ENCODE measurements at regions not wholly inside any gene's neighbourhood (a gene's known extent, or its start where the extent isn't known, plus 50 kb on each side); places are given as distances from the start of the nearest gene placed in this dataset.

DNA sequence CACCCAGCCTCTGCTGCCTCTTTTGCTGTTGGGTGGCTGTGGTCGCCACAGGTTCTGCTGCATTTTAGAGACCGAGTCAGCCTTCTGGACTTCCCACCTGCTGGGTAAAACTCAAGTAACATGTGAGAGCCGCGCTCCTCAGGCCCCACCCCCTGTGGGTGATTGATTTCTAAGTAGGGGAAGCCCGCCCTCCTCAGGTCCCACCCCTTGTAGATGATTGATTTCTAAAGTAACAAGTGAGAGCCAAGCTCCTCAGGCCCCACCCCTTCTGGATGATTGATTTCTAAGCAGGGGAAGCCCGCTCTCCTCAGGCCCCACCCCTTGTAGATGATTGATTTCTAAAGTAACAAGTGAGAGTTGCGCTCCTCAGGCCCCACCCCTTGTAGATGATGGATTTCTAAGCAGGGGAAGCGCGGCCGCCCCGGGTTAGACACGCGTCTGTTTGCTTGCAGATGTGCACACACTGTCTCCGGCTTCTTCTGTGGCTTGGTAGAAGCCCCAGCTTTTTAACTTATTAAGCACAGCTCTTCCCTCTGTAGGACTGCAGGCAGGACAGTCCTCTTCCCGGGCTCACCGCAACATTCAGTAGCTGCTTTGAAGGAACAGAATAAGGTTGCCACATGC, 83.4 kb downstream of the FAM43A start:
- DNase-seq (ENCODE audit: low spot score), result peak; percentile 98

DNA sequence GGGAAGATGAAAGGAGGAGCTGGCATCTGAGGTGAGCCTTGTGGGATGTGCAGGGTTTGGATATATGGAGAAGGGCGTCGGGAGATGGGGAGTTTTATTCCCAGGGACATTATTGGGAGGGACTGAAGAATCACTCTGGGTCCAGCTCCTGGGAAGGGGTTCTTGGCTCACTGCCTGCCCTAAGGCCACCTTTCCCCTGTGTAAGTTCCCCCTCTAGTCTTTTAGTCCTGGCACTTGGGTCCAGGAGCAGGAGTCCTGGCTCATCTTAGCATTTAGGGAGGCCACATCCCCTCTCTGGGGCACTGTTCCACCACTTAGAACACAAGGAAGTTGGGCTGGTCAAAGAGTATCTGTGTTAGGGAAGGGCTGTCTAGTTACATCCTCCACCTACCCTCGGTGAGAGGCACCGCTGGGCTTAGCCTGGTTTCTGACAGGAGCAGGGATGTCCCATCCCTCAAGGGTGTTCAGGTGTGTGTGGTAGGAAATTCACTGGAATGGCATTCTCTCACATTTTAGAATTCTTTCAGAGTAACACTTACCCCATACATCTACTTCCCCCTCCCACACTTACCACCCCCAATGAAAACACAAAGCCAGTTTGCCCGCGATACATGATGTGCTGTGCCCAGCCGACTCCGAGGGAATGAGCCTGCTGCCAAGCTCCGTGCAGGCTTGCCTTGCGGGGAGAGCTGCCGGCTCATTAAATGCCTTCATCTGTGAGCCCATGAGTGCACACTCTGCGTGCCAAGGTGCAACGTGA, 86.7 kb downstream of the FAM43A start:
- no peak for DNase-seq (ENCODE audit: low spot score)

- DNase-seq (ENCODE audit: low spot score), result peak; percentile 57
Observed at GRCh38 chr3:194773216-194773615, 87.5 kb downstream of the FAM43A start.

- no peak for DNase-seq (ENCODE audit: low spot score)
Observed at GRCh38 chr3:194773771-194774455, 88.2 kb downstream of the FAM43A start.

- no peak for DNase-seq (ENCODE audit: low spot score)
Observed at GRCh38 chr3:194775266-194775665, 89.6 kb downstream of the FAM43A start.

DNA sequence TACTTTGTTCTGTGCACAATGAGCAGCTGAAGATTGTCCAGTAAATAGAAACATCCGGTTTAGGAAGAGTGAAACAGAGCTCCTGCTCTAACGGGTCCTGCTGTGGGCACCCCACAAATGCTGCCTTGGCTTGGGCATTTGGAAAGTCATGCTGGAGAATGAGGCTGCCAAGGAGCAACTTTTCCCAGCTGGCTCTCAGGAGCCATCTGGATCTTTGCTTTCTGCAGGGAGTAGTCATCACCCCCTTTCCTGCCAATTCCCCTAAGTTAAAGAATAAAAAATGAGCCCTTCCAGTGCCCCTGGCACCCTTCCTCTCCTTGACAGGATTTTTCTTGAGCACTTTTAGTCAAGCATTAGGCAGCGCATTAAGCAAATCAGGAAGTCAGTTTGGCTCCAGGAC, 90.0 kb downstream of the FAM43A start:
- DNase-seq (ENCODE audit: low spot score), result no peak

GRCh38 chr3:194777729-194778128, 92.0 kb downstream of the FAM43A start:
- DNase-seq (ENCODE audit: low spot score), result no peak

- peak; percentile 71 for DNase-seq (ENCODE audit: low spot score)
Observed at GRCh38 chr3:194779729-194780224, 94.1 kb downstream of the FAM43A start.

DNA sequence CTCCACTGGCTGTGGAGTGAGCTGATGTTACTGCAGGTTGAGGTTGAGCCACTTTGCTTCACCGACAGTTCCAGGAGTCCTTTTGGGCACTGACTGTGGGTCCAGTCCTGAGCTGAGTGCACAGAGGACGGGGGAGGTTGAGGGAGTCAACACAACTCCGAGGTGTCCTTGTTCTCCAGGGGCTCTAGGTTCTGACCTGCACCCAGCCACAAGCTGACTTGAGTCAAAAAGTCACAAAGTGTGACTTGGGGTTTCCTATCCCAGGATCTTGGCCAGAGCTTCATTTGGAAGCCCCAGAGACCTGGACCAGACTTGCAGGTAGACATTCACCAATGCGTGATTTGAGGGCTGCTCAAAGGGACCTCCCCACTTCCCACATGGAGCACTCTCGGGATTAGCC, 95.0 kb downstream of the FAM43A start:
- no peak for DNase-seq (ENCODE audit: low spot score)

- DNase-seq (ENCODE audit: low spot score), result no peak
Observed at GRCh38 chr3:194781617-194782016, 95.9 kb downstream of the FAM43A start.

DNA sequence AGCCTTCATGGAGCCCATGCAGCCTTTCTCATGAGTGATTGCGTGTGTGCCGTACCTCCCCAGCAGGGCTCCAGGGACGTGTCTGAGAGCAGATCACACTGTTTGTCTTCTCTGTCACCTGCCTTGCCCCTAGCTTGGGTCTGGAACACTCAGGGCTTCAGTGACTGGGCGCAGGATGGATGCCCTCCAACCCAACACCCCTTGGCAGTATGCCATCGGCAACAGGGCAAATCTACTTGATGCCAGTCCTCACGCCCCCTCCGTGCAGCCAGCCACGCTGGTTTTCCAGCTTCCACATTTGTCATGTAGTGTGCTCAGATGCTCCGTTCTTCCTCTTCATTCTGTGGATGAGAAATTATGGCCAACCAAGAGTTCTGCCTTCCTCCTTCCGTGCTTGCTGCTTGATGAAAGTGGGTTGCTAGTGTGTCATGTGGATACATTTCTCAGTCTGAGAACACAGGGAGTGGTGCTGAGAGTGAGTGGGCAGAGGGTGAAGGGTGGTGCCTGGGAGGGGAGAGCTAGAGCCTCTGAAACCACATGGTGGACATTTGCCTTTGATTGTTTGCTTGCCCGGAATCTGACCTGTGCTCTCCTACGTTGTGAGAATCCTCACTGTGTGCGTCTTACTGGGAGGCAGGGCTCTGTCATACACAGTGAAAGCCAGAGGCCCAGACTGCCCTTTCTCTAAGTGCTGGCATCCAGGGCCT, 97.2 kb downstream of the FAM43A start:
- DNase-seq (ENCODE audit: low spot score), result peak; percentile 82

GRCh38 chr3:194784361-194784760, 98.7 kb downstream of the FAM43A start:
- no peak for DNase-seq (ENCODE audit: low spot score)

- DNase-seq (ENCODE audit: low spot score), result no peak
Observed at GRCh38 chr3:194785315-194785714, 99.6 kb downstream of the FAM43A start.

DNA sequence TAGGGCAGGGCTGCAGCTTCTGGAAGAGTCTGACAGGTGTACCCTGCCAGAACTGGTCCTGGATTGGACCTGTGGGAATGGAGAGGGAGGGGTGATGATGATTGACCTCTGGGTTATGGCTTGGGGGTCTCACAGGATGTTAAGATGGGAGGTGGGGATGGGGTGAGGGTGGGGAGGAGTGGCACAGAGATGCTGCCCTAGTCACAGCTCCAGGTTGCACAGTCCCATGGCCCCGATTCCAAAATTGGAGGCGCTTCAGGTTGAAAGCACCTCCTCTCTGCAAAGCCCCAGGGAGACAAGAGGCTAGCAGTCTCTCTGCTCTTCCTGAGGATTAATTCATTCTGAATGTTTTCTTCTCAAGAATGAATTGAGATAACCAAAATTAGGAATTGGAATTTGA, 101.4 kb downstream of the FAM43A start:
- DNase-seq (ENCODE audit: low spot score), result no peak

DNA sequence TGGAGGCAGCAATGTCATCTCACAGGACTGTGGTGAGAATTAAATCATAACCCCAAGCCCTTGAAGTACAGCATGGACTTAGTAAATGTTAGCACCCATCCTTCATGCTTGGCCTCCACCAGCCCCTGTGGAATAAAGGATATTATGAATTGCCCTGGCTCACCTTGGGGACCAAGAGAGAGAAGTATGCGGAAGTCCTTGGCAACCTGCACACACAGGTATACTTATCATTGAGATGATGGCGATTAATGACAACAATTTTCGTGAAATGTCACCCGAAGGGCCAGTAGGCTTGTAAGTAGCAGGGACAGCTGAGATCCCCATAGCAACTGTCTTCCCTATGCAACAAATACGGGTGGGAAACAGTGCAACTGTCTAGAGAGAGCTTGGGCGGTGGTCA, 102.0 kb downstream of the FAM43A start:
- no peak for DNase-seq (ENCODE audit: low spot score)

DNA sequence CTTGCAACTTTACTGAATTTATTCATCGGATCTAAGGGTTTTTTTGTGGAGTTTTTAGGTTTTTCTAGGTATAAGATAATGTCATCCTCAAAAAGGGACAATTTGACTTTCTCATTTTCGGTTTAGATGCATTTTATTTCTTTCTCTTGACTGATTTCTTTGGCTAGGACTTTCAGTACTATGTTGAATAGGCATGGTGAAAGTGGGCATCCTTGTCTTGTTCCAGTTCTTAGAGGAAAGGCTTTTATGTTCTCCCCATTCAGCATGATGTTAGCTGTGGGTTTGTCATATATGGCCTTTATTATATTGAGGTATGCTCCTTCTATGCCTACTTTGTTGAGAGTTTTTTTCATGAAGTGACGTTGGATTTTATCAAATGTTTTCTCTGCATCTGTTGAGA, 106.7 kb downstream of the FAM43A start:
- no peak for DNase-seq (ENCODE audit: low spot score)

DNA sequence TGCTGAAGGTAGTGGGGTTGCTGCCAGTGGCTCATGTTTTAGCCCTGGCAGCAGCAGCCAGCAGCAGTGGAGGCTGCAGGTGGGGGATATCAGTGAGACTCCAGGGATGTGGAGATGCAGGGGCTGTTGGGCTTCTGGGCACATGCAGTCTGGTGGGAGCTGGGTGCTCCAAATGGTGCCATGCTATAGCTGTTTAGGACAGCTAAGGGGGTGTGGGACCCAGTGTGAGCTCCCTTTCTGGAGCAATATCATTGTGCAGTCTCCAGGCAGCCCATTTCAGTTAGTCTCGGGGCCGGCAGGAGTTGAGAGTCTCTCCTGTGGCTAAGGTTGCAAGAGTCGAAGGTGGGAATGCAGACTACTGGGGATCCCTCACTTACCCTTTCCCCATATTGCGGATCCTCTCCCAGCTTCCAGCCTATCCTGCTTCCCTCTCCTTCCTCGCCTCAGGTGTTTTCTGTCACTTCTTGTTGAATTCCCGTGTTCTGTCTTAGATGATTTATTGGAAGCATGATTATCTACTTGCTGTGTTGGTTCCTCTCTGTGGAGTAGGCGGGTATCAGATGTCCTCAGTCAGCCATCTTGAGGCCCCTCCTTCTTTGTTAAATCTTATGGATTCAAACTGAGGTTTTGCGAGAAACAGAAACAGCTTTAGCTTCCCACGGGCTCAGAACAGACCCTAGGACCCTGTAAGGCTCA, 112.0 kb downstream of the FAM43A start:
- DNase-seq (ENCODE audit: low spot score), result no peak

GRCh38 chr3:194798486-194798885, 112.8 kb downstream of the FAM43A start:
- no peak for DNase-seq (ENCODE audit: low spot score)

DNA sequence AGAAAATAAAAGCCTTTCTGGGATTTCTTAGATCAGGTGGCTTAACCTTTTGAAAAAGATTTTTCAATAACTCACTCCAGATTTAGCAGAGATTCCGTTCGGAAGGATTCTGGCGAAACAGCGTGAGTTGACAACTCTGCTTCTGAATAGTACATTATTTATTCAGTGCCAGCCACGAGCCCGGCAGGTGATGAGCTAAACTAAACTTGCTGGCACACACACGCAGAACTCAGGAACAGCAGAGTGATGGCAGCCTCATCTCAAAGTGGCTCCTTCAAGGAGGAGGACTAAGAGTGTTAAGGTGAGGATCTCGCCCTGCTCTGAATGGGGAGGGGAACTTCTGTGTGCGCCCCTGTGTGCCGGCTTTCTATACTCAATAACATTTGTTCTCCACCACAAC, 114.3 kb downstream of the FAM43A start:
- no peak for DNase-seq (ENCODE audit: low spot score)

DNA sequence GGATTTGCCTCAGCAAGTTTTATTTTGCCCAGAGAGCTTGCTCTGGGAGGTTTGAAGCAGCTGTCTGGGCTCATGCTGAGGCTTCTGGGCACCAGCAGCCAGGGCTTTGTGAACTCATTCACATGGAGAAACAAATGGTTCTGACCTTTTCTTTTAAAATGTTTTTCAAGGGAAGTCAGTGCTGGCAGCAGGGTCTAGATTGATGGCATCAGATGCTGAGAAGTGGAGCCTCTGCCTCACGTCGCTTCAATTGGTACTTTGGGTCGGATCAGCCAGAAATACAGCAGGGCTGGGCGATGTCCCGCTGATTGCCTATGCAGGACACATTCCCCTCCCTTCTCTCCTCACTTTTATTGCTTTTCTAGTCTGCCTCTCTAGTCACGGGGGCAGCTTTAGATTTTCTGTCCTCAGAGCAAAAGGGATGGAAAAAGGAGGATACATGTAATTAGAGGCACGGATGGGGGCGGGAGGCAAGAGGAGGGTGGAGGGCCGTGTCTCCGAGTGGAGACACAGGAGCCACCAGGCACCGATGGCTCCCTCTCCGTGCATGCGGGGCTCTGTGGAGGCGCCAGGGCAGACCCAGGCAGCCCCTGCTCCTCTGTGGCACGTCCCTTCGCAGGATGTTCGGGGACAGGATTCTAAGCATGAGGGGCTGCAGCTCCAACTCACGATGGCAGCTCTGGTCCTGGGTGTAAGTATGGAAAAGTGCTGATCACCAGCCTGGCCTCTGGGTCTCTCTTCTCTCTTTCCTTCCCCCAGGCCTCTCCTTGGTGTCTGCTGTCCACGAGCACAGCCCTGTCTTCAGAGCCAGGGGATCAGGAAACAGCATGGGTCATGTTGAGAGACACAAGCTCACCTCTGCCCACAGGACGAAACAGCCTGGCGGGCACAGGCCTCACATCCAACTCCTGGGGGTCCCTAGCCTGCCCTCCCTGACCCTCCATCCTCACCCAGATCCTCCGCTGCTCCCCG, 116.1 kb downstream of the FAM43A start:
- DNase-seq (ENCODE audit: low spot score), result no peak

DNA sequence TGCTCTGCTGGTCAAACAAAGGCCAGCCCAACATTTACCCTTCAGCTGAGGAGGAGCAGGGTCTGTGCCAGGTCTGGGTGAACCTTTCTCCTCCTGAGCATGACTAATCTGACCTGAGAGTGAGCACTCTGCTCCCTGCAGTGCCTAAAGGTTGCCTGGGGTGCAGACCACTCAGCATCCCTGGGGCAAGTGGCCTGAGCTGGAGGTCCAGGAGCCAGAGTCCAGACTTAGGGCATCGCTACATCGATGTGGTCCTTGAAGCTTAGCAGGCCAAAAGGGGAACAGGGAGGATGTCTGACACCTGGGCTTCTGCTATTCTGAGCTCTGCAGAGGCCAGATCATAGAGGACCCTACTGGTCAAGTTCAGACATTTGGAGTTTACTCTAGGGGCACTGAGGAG, 119.1 kb downstream of the FAM43A start:
- no peak for DNase-seq (ENCODE audit: low spot score)
